ENCODE measurements at regions not wholly inside any gene's neighbourhood (a gene's known extent, or its start where the extent isn't known, plus 50 kb on each side); places are given as distances from the start of the nearest gene placed in this dataset.

DNA sequence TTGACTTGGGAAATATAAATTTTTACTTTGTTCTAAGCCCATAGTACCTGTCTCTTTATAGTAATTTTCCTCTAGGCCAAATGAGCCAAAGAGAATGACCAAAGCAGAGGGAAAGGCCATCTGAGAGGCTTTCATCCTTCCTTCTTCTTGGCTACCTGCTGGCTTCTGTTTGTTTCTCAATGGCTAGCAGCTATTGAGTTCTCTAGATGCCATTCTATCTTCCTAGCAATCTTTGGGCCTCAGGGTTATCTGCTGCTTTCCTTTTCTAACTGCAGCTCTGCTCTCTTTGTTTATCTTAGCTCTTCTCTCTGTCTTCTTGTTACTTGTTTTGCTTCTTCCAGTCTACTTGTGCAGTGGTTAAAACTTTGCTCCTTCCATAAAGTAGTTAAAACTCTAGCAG, 601.1 kb upstream of the NRXN1 start:
- H3K9me3 ChIP-seq: peaks cover 0 to 7% of the 10 kb centered on the region in 2 donors
- no peaks in the 10 kb centered on the region for H3K4me1 ChIP-seq
- no peak overlapping the region for H3K4me3 ChIP-seq
- H3K27ac ChIP-seq: no peak overlapping the region
- no peaks in the 10 kb centered on the region for H3K36me3 ChIP-seq
- TF ChIP-seq, protein P1, sequence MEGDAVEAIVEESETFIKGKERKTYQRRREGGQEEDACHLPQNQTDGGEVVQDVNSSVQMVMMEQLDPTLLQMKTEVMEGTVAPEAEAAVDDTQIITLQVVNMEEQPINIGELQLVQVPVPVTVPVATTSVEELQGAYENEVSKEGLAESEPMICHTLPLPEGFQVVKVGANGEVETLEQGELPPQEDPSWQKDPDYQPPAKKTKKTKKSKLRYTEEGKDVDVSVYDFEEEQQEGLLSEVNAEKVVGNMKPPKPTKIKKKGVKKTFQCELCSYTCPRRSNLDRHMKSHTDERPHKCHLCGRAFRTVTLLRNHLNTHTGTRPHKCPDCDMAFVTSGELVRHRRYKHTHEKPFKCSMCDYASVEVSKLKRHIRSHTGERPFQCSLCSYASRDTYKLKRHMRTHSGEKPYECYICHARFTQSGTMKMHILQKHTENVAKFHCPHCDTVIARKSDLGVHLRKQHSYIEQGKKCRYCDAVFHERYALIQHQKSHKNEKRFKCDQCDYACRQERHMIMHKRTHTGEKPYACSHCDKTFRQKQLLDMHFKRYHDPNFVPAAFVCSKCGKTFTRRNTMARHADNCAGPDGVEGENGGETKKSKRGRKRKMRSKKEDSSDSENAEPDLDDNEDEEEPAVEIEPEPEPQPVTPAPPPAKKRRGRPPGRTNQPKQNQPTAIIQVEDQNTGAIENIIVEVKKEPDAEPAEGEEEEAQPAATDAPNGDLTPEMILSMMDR (IDR thresholded peaks at IDR 0.05): no peak
- intact Hi-C loops (cut with DNase I): no loop called here
- DNase-seq (no peak), ATAC-seq (no peak)
- no peaks in the 10 kb centered on the region for H3K27me3 ChIP-seq

DNA sequence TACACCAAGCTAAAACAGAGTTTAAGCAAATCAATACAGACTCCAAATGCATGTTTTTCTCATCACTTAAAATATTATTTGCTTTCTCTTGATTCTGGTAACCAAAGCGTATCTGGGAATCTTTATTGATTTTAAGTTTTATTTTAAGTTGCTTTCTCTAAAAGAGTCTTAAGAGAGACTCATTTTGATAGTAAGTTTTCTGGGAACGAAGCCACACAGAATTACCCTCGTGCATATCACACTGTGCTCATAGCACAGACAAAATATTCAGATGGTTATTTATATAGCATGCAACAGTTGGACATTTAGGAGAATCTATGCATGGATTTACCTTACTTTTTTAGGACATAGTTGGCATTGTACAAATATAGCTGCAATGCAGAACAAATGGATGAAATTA, 597.5 kb upstream of the NRXN1 start:
- ATAC-seq (no peak), DNase-seq (no peak)
- Histone ChIP-seq H3K9me3 (peaks cover 0 to 14% of the 10 kb centered on the region in 2 donors), H3K4me1 (no peaks in the 10 kb centered on the region), H3K27ac (no peak overlapping the region), H3K4me3 (no peak overlapping the region), H3K27me3 (no peaks in the 10 kb centered on the region), H3K36me3 (no peaks in the 10 kb centered on the region)
- TF ChIP-seq, protein P1 (IDR thresholded peaks at IDR 0.05): no peak
- intact Hi-C loops (cut with DNase I): no loop called here

DNA sequence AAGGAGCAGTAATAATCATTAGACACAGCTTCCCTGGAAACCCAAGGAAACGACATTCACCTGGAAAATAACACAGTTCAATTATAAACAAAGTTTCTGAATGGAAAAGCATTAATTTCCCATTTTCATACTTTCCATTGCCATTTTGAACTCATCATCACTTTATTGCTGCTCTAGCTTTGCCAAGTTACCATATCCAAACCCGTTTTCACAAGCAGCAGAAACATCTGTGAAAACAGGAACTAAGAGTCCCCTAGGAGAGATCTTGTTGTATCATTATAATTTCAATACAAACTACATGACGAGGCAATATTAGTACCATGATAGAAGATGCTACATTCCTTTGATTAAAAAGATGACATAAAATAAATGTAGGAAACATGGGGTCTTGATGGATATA, 597.0 kb upstream of the NRXN1 start:
- H3K4me1 ChIP-seq: no peaks in the 10 kb centered on the region
- ATAC-seq: no peak

DNA sequence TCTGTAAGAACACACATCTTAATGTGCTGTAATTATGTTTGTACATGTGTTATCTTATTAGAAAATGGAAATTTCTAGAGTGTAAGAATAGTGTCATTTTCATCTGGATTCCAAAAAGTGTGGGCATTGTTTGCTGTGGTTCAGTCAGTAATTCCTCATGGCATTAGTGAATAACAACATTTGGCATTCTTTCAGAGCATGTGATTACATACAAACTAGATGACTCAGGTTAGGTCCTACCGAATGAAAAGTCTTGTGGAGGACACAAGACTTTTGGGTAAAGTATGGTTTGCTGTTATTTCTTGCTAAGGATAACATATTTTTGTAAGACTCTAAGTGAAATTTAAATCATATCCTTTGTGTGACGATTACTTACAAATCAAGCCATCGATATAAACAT, 593.1 kb upstream of the NRXN1 start:
- Histone ChIP-seq H3K27me3 (no peaks in the 10 kb centered on the region), H3K4me3 (no peak overlapping the region), H3K4me1 (no peaks in the 10 kb centered on the region), H3K9me3 (peaks cover 0 to 17% of the 10 kb centered on the region in 2 donors), H3K36me3 (no peaks in the 10 kb centered on the region), H3K27ac (no peak overlapping the region)
- TF ChIP-seq, protein P1 (IDR thresholded peaks at IDR 0.05): no peak
- no peak for DNase-seq
- intact Hi-C loops (cut with DNase I): no loop called here
- ATAC-seq: no peak

More for the DNA sequence above, 597.0 kb upstream of the NRXN1 start:
- H3K9me3 ChIP-seq: peaks cover 0 to 14% of the 10 kb centered on the region in 2 donors
- intact Hi-C loops (cut with DNase I): no loop called here
- no peaks in the 10 kb centered on the region for H3K36me3 ChIP-seq
- DNase-seq: no peak
- H3K27ac ChIP-seq: no peak overlapping the region
- TF ChIP-seq, protein P1 (IDR thresholded peaks at IDR 0.05): no peak
- H3K4me3 ChIP-seq: no peak overlapping the region
- H3K27me3 ChIP-seq: no peaks in the 10 kb centered on the region

DNA sequence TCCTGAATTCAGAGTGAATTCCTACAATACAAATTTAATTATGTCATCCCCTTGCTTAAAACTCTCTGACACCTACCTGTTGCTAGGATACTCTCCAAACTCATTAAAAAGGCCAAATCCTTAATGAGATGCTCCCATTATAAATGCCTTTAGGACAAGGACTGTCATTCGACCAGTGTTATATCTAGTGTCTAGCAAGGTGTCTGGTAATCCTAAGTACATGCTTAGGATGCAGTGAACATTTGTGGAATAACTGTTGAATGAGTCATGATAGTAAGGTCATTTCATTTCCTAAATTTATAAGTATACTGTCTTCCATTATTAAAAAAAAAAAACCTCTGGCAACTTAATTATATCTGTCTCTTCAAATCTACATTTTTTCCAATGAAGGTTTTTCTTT, 588.9 kb upstream of the NRXN1 start:
- ATAC-seq (no peak), DNase-seq (no peak)
- H3K27me3 ChIP-seq: no peaks in the 10 kb centered on the region
- no peaks in the 10 kb centered on the region for H3K4me1 ChIP-seq
- no peaks in the 10 kb centered on the region for H3K36me3 ChIP-seq
- intact Hi-C loops (cut with DNase I): no loop called here
- no peak overlapping the region for H3K4me3 ChIP-seq
- TF ChIP-seq, protein P1 (IDR thresholded peaks at IDR 0.05): no peak
- peaks cover 0 to 16% of the 10 kb centered on the region in 2 donors for H3K9me3 ChIP-seq
- no peak overlapping the region for H3K27ac ChIP-seq
